RWPE2 (cell line): ENCODE measurements at regions not wholly inside any gene's neighbourhood (a gene's known extent, or its start where the extent isn't known, plus 50 kb on each side); places are given as distances from the start of the nearest gene placed in this dataset.

Experiments
- ATAC-seq: fragments of 200-7000 bp; cut with Tn5 transposase; 3 replicates; pipeline ENCODE4 v1.9.1; 2021; ENCODE audit warnings: low read depth
- DNase-seq: peaks from one replicate; pipeline ENCODE4 v3.0.0-alpha.2; 2020; ENCODE audit warnings: low spot score
- H3K27ac ChIP-seq: fragments of 450-650 bp; 2 replicates; pipeline ENCODE4 v1.5.1; 2017; ENCODE audit warnings: mild to moderate bottlenecking; ENCODE audit not compliant: poor library complexity, severe bottlenecking
- H3K27me3 ChIP-seq: fragments of 250-450 bp; sonication (Bioruptor Pico); 2 replicates; pipeline ENCODE4 v1.5.1; 2021; ENCODE audit warnings: mild to moderate bottlenecking, moderate library complexity; ENCODE audit not compliant: insufficient read depth, poor library complexity, severe bottlenecking
- H3K36me3 ChIP-seq: fragments of 250-450 bp; sonication (Bioruptor Pico); 2 replicates; pipeline ENCODE4 v1.5.1; 2020; ENCODE audit warnings: low read depth, mild to moderate bottlenecking, moderate library complexity
- H3K4me1 ChIP-seq: fragments of 250-450 bp; sonication (Bioruptor Pico); 2 replicates; pipeline ENCODE4 v1.5.1; 2021; ENCODE audit warnings: mild to moderate bottlenecking, moderate library complexity; ENCODE audit not compliant: insufficient read depth, poor library complexity, severe bottlenecking
- H3K4me3 ChIP-seq: fragments of 250-450 bp; sonication (Bioruptor Pico); 2 replicates; pipeline ENCODE4 v1.5.1; 2021; ENCODE audit warnings: mild to moderate bottlenecking, moderate library complexity; ENCODE audit not compliant: severe bottlenecking
- H3K9me3 ChIP-seq: fragments of 250-450 bp; sonication (Bioruptor Pico); 2 replicates; pipeline ENCODE4 v1.5.1; 2021; ENCODE audit warnings: mild to moderate bottlenecking, moderate library complexity; ENCODE audit not compliant: severe bottlenecking
- CTCF ChIP-seq: fragments of 450-650 bp; IDR thresholded peaks from one replicate; pipeline ENCODE4 v1.5.1; 2017; ENCODE audit warnings: mild to moderate bottlenecking, moderate library complexity; ENCODE audit not compliant: poor library complexity, severe bottlenecking

GRCh38 chr2:165033402-165033801 lies 78.1 kb upstream of the SLC38A11 start:
- ATAC-seq (no peak), DNase-seq (no peak)
- Histone ChIP-seq H3K36me3 (no peaks in the 10 kb centered on the region), H3K27ac (no peak overlapping the region), H3K9me3 (no peaks in the 10 kb centered on the region), H3K4me1 (no peaks in the 10 kb centered on the region), H3K27me3 (no peaks in the 10 kb centered on the region), H3K4me3 (no peak overlapping the region)
- TF ChIP-seq CTCF, result no peak

GRCh38 chr2:165032559-165032958 lies 77.2 kb upstream of the SLC38A11 start:
- H3K9me3 ChIP-seq, result no peaks in the 10 kb centered on the region
- ATAC-seq, result no peak
- no peaks in the 10 kb centered on the region for H3K36me3 ChIP-seq
- TF ChIP-seq CTCF, result no peak
- no peak for DNase-seq
- H3K4me1 ChIP-seq, result no peaks in the 10 kb centered on the region
- H3K27ac ChIP-seq, result no peak overlapping the region
- H3K27me3 ChIP-seq, result no peaks in the 10 kb centered on the region
- no peak overlapping the region for H3K4me3 ChIP-seq

GRCh38 chr2:165024199-165024598 lies 68.9 kb upstream of the SLC38A11 start:
- Histone ChIP-seq H3K4me3 (no peak overlapping the region), H3K4me1 (no peaks in the 10 kb centered on the region), H3K9me3 (no peaks in the 10 kb centered on the region), H3K36me3 (no peaks in the 10 kb centered on the region), H3K27me3 (no peaks in the 10 kb centered on the region), H3K27ac (no peak overlapping the region)
- TF ChIP-seq CTCF, result no peak
- ATAC-seq (no peak), DNase-seq (no peak)

- H3K27me3 ChIP-seq, result no peaks in the 10 kb centered on the region
- DNase-seq (no peak), ATAC-seq (no peak)
- no peaks in the 10 kb centered on the region for H3K36me3 ChIP-seq
- no peak for TF ChIP-seq CTCF
- no peaks in the 10 kb centered on the region for H3K4me1 ChIP-seq
- H3K9me3 ChIP-seq, result no peaks in the 10 kb centered on the region
- no peak overlapping the region for H3K4me3 ChIP-seq
- H3K27ac ChIP-seq, result no peak overlapping the region
Observed at GRCh38 chr2:165022781-165023180, 67.5 kb upstream of the SLC38A11 start.

- H3K4me1 ChIP-seq, result peaks cover 2% of the 10 kb centered on the region
- no peaks in the 10 kb centered on the region for H3K27me3 ChIP-seq
- DNase-seq (no peak), ATAC-seq (no peak)
- TF ChIP-seq CTCF, result no peak
- H3K36me3 ChIP-seq, result no peaks in the 10 kb centered on the region
- H3K9me3 ChIP-seq, result no peaks in the 10 kb centered on the region
- no peak overlapping the region for H3K4me3 ChIP-seq
- no peak overlapping the region for H3K27ac ChIP-seq
Observed at GRCh38 chr2:165017966-165018596, 62.8 kb upstream of the SLC38A11 start.
